A549 (cell line): ENCODE measurements at regions not wholly inside any gene's neighbourhood (a gene's known extent, or its start where the extent isn't known, plus 50 kb on each side); places are given as distances from the start of the nearest gene placed in this dataset.

ENCODE experiments used
- SMC3 ChIP-seq: fragments of >200 bp; sonication (Bioruptor Twin); formaldehyde crosslinking; IDR thresholded peaks from 3 replicates; pipeline ENCODE4 v1.6.1; 2018; ENCODE audit warnings: inconsistent platforms
- TF ChIP-seq, protein P1 (sequence below): fragments of >200 bp; sonication (Bioruptor Twin); formaldehyde crosslinking; IDR thresholded peaks from 3 replicates; pipeline ENCODE4 v1.5.1; 2016

DNA sequence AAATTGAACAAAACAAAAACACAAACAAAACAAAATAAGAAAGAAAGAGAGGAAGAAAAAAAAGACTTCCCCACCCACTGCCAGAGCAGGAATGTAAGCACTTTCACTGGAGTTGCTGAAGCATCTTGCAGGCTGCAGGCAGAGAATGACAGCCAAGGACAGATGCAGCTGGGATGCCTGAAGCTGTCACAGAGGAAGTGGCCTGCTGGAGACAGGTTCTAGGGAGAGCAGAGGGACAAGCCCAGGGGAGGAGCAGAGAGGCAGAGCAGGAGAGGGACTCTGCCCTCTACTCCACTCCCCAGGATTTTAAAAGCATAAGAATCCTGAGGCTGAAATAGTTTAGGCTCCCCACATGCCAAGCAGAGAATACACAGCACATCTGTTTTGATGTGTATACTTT is 326.2 kb downstream of the TUSC7 start:
- TF ChIP-seq, protein P1, sequence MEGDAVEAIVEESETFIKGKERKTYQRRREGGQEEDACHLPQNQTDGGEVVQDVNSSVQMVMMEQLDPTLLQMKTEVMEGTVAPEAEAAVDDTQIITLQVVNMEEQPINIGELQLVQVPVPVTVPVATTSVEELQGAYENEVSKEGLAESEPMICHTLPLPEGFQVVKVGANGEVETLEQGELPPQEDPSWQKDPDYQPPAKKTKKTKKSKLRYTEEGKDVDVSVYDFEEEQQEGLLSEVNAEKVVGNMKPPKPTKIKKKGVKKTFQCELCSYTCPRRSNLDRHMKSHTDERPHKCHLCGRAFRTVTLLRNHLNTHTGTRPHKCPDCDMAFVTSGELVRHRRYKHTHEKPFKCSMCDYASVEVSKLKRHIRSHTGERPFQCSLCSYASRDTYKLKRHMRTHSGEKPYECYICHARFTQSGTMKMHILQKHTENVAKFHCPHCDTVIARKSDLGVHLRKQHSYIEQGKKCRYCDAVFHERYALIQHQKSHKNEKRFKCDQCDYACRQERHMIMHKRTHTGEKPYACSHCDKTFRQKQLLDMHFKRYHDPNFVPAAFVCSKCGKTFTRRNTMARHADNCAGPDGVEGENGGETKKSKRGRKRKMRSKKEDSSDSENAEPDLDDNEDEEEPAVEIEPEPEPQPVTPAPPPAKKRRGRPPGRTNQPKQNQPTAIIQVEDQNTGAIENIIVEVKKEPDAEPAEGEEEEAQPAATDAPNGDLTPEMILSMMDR, result no peak
- no peak for TF ChIP-seq SMC3
